Panc1 (cell line): ENCODE measurements at regions not wholly inside any gene's neighbourhood (a gene's known extent, or its start where the extent isn't known, plus 50 kb on each side); places are given as distances from the start of the nearest gene placed in this dataset.

Experiments used
- ATAC-seq: fragments of 200-7000 bp; cut with Tn5 transposase; 2 replicates; pipeline ENCODE4 v1.9.1; 2020; ENCODE audit warnings: mild to moderate bottlenecking, moderate library complexity
- BruUV-seq: library from RNA; stranded (reverse); fragments of 400-500 nt; replicated peaks from 2 replicates; lab custom pipeline; 2021; lab: Mats Ljungman, UMichigan
- CTCF ChIA-PET: fragments of 300-600 bp; sonication (Branson Sonifier 250); formaldehyde crosslinking; loops from one replicate; lab custom pipeline; 2022; ENCODE audit warnings: antibody characterized with exemption; lab: Charles Lee
- POLR2A ChIA-PET: fragments of 300-600 bp; sonication (Branson Sonifier 250); formaldehyde crosslinking; loops from one replicate; lab custom pipeline; 2022; ENCODE audit warnings: antibody characterized with exemption; lab: Charles Lee
- DNase-seq: peaks from one replicate; pipeline ENCODE4 v3.0.0-alpha.2; 2010; ENCODE audit warnings: low read depth, low spot score
- H3K27ac ChIP-seq: 2 replicates; pipeline ENCODE4 v1.5.1; 2011; ENCODE audit warnings: mild to moderate bottlenecking, low read length, inconsistent platforms
- H3K27me3 ChIP-seq: fragments of 200-500 bp; sonication (Bioruptor generic); 2 replicates; pipeline ENCODE4 v1.6.0; 2014; ENCODE audit warnings: low read length, inconsistent platforms; ENCODE audit not compliant: control insufficient read depth, insufficient read depth
- H3K36me3 ChIP-seq: fragments of 200-500 bp; sonication (Bioruptor generic); 2 replicates; pipeline ENCODE4 v1.5.1; 2014; ENCODE audit warnings: inconsistent platforms, mild to moderate bottlenecking, low read length, moderate library complexity; ENCODE audit not compliant: control insufficient read depth, insufficient read depth
- H3K4me1 ChIP-seq: 2 replicates; pipeline ENCODE4 v1.5.1; 2011; ENCODE audit warnings: inconsistent platforms, mild to moderate bottlenecking, low read length, moderate library complexity; ENCODE audit not compliant: control insufficient read depth, insufficient read depth
- H3K4me3 ChIP-seq, 2 experiments: 2 replicates each; pipeline ENCODE4 v1.5.1; 2011 to 2012; ENCODE audit warnings: low read depth in 2 of 2, low read length in 2 of 2, mild to moderate bottlenecking in 2 of 2, inconsistent platforms in 1 of 2, moderate library complexity in 1 of 2
- H3K9me3 ChIP-seq: fragments of 200-500 bp; sonication (Bioruptor generic); 2 replicates; pipeline ENCODE4 v1.5.1; 2014; ENCODE audit warnings: low read depth, mild to moderate bottlenecking, inconsistent platforms, low read length, moderate library complexity; ENCODE audit not compliant: control insufficient read depth, insufficient read depth
- POLR2AphosphoS5 ChIP-seq: IDR thresholded peaks from 2 replicates; pipeline ENCODE4 v1.6.1; 2012; ENCODE audit warnings: mild to moderate bottlenecking, low read depth, low read length, moderate library complexity
- REST ChIP-seq, 2 experiments: IDR thresholded peaks; 2 replicates each; pipeline ENCODE4 v1.6.1; 2011 to 2012; ENCODE audit warnings: low read depth in 2 of 2, control low read depth in 1 of 2, low read length in 1 of 2, mild to moderate bottlenecking in 1 of 2, moderate library complexity in 1 of 2; ENCODE audit not compliant: insufficient read depth in 1 of 2
- SIN3A ChIP-seq: IDR thresholded peaks from 2 replicates; pipeline ENCODE4 v1.6.1; 2012; ENCODE audit warnings: low read depth, mild to moderate bottlenecking, low read length, moderate library complexity, borderline replicate concordance; ENCODE audit not compliant: insufficient read depth
- TCF7L2 ChIP-seq: IDR thresholded peaks from 2 replicates; pipeline ENCODE4 v1.6.1; 2011; ENCODE audit warnings: mild to moderate bottlenecking, low read depth, low read length, inconsistent platforms
- in situ Hi-C: cut with HindIII; loops from 2 replicates; pipeline ENCODE4 v1.10.0; 2016; ENCODE audit warnings: low sequenced_read_pairs, low pct_unique_long_range_greater_than_20kb
- intact Hi-C: fragments of 100-400 bp; cut with micrococcal nuclease; formaldehyde crosslinking; loops from one replicate; pipeline ENCODE4 v1.10.0; 2022; ENCODE audit not compliant: unreplicated experiment
- TF ChIP-seq, protein P1 (sequence below): fragments of 450-650 bp; IDR thresholded peaks from 2 replicates; pipeline ENCODE4 v1.5.1; 2017; ENCODE audit warnings: mild to moderate bottlenecking

- no TSS peak for BruUV-seq
- ATAC-seq = no peak
- Histone ChIP-seq H3K9me3 (no peaks in the 10 kb centered on the region), H3K4me3 (no peak overlapping the region), H3K4me1 (no peaks in the 10 kb centered on the region), H3K36me3 (no peaks in the 10 kb centered on the region), H3K27ac (no peak overlapping the region), H3K27me3 (no peaks in the 10 kb centered on the region)
- TF ChIP-seq TCF7L2 = no peak
- no peak for TF ChIP-seq REST (IDR thresholded peaks at IDR 0.05; ENCODE audit: insufficient read depth in 1 of 2, low read depth in 2 of 2, low read length in 1 of 2)
- no peak for TF ChIP-seq POLR2AphosphoS5
- TF ChIP-seq SIN3A = no peak
- TF ChIP-seq, protein P1, sequence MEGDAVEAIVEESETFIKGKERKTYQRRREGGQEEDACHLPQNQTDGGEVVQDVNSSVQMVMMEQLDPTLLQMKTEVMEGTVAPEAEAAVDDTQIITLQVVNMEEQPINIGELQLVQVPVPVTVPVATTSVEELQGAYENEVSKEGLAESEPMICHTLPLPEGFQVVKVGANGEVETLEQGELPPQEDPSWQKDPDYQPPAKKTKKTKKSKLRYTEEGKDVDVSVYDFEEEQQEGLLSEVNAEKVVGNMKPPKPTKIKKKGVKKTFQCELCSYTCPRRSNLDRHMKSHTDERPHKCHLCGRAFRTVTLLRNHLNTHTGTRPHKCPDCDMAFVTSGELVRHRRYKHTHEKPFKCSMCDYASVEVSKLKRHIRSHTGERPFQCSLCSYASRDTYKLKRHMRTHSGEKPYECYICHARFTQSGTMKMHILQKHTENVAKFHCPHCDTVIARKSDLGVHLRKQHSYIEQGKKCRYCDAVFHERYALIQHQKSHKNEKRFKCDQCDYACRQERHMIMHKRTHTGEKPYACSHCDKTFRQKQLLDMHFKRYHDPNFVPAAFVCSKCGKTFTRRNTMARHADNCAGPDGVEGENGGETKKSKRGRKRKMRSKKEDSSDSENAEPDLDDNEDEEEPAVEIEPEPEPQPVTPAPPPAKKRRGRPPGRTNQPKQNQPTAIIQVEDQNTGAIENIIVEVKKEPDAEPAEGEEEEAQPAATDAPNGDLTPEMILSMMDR = no peak
- intact Hi-C loops (no loop called here), in situ Hi-C loops (no loop called here)
- POLR2A ChIA-PET = no interaction called here
- CTCF ChIA-PET = no interaction called here
- DNase-seq = no peak
Measured at GRCh38 chr10:6802759-6803426, 222.8 kb upstream of the PRKCQ start.

DNA sequence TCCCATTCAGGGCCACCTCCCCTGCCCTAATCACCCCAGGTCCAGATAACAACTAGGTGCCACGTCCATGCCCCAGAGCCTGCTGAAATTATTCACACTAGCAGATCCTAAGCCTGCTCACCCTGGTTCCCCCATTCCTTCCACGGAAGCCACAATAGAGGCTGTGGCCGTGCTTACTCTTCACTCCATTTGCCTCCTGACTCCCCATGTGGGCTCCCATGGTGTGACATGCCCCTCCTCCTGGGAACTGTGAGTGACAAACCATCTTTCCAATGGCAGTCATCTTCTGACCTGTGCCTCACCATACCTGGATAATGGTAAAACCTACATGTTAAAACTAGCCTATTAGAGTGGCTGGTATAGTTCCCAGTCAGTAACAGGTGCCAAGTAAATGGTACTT is 216.2 kb upstream of the PRKCQ start:
- no peak for DNase-seq
- in situ Hi-C loops = no loop called here
- no peaks in the 10 kb centered on the region for H3K9me3 ChIP-seq
- H3K27me3 ChIP-seq = no peaks in the 10 kb centered on the region
- intact Hi-C loops = no loop called here
- no peak overlapping the region for H3K27ac ChIP-seq
- no peak overlapping the region for H3K4me3 ChIP-seq
- no TSS peak for BruUV-seq
- no peaks in the 10 kb centered on the region for H3K36me3 ChIP-seq
- ChIA-PET CTCF (no interaction called here), POLR2A (no interaction called here)
- no peak for ATAC-seq
- TF ChIP-seq, protein P1 = no peak
- TF ChIP-seq POLR2AphosphoS5 (no peak), REST (IDR thresholded peaks at IDR 0.05; ENCODE audit: insufficient read depth in 1 of 2, low read depth in 2 of 2, low read length in 1 of 2) (no peak), TCF7L2 (no peak), SIN3A (no peak)
- H3K4me1 ChIP-seq = no peaks in the 10 kb centered on the region
